Heart left ventricle (tissue), 16 donors: ENCODE measurements at regions not wholly inside any gene's neighbourhood (a gene's known extent, or its start where the extent isn't known, plus 50 kb on each side); places are given as distances from the start of the nearest gene placed in this dataset.

Experiments
- ATAC-seq, 4 donors: fragments of 200-7000 bp; cut with Tn5 transposase; one replicate each; pipeline ENCODE4 v1.9.1; 2020 to 2022; ENCODE audit warnings: moderate library complexity in 4 of 4, mild to moderate bottlenecking in 3 of 4, moderate number of reproducible peaks in 1 of 4
- DNase-seq, 5 donors: peaks; one replicate each; pipeline ENCODE4 v3.0.0-alpha.2; 2020
- H3K27ac ChIP-seq, 12 donors: fragments of 200-600 bp; sonication (generic) in 4 of 12; one replicate each; pipeline versions ENCODE4 v1.5.0 to v1.8.0; 2016 to 2022; ENCODE audit warnings: mild to moderate bottlenecking in 2 of 12
- H3K27me3 ChIP-seq, 9 donors: fragments of 200-600 bp; sonication (generic) in 2 of 9; one replicate each; pipeline versions ENCODE4 v1.5.1 to v1.8.0; 2016 to 2022; ENCODE audit warnings: mild to moderate bottlenecking in 3 of 9
- H3K36me3 ChIP-seq, 9 donors: fragments of 200-600 bp; sonication (generic) in 2 of 9; one replicate each; pipeline versions ENCODE4 v1.5.0 to v1.8.0; 2018 to 2022; ENCODE audit warnings: mild to moderate bottlenecking in 2 of 9
- H3K4me1 ChIP-seq, 12 donors: fragments of 200-600 bp; sonication (generic) in 4 of 12; one replicate each; pipeline versions ENCODE4 v1.5.0 to v1.8.0; 2016 to 2022; ENCODE audit warnings: mild to moderate bottlenecking in 3 of 12
- H3K4me3 ChIP-seq, 12 donors: fragments of 200-600 bp; sonication (generic) in 4 of 12; one replicate each; pipeline versions ENCODE4 v1.5.0 to v1.8.0; 2017 to 2022; ENCODE audit warnings: mild to moderate bottlenecking in 9 of 12, moderate library complexity in 4 of 12
- H3K9me3 ChIP-seq, 12 donors: fragments of 200-600 bp; sonication (generic) in 4 of 12; one replicate each; pipeline versions ENCODE4 v1.5.0 to v1.8.0; 2016 to 2022; ENCODE audit warnings: mild to moderate bottlenecking in 1 of 12
- CTCF ChIP-seq, 12 donors: fragments of 200-600 bp; sonication (generic) in 4 of 12; IDR thresholded peaks; one replicate each; pipeline versions ENCODE4 v1.5.0 to v1.8.0; 2018 to 2022; ENCODE audit warnings: antibody characterized with exemption in 12 of 12, mild to moderate bottlenecking in 5 of 12
- POLR2A ChIP-seq, 2 donors: fragments of 450-650 bp; IDR thresholded peaks; one replicate each; pipeline ENCODE4 v1.6.1; 2017; ENCODE audit warnings: antibody characterized with exemption in 2 of 2, mild to moderate bottlenecking in 2 of 2, moderate library complexity in 2 of 2
- WGBS, 4 donors: extraction: QIAGEN DNeasy Blood & Tissue Kit in 2 of 4; methylation state at CpG; one replicate each; pipeline versions ENCODE4 v1.1.5 to v1.1.7; 2013 to 2018; 5-methylcytosine and 5-hydroxymethylcytosine counted together
- intact Hi-C, 10 donors: fragments of 100-400 bp; cut with DNase I; formaldehyde crosslinking; loops; one replicate each; pipeline versions ENCODE4 v1.11.1 to v1.14.2; 2022
- donor health status: ischemic (EF 13 %, LVEDD 7.1; RV severe dilation, severe dysfunction).
- donor health status: healthy with polysubstance abuse.
- donor health status: DM: no; HTN: yes; CAD: no.
- donor health status: DM: no; HTN: no; CAD: no.
- donor health status: ischemic (EF 25% LVEDD 6.9; RV normal size, moderate dysfunction).
- donor health status: ischemic (EF 25% LVEDD 5.7; RV mildly dilated, moderate dysfunction).
- donor health status: healthy.
- donor health status: DM: yes; HTN: yes; CAD: no.
- donor health status: ischemic (EF 35%, LVEDD 5.7; RV mildly dilated, moderate dysfunction).
- donor health status: nonischemic (EF 11% LVEDD 7.7; RV severe dilation, severe dysfunction).
- donor health status: DM: yes; HTN: yes; CAD: no.
- donor health status: PGD.
- donor health status: ischemic (EF 29% LVEDD 5.4; RV normal size, mild dysfunction).
- donor health status: nonischemic (EF 23%, LVEDD 6.1; RV moderate dilation, normal function).

- Histone ChIP-seq H3K36me3 (no peaks in the 10 kb centered on the region), H3K27me3 (no peaks in the 10 kb centered on the region), H3K27ac (no peak overlapping the region), H3K4me3 (no peak overlapping the region), H3K9me3 (no peaks in the 10 kb centered on the region), H3K4me1 (no peaks in the 10 kb centered on the region)
- no peak for TF ChIP-seq POLR2A (IDR thresholded peaks at IDR 0.05)
- TF ChIP-seq CTCF (IDR thresholded peaks at IDR 0.05) = no peak
- DNase-seq = no peak
- 66 to 79% (median 74%) methylated on average over 2 of the region's 2 CpGs for WGBS, 4 donors
- intact Hi-C loops = loop anchor here in 1 of 10 donors (10.0 kb wide), 1 partner anchor 283 kb away; no protein-coding TSS in a partner anchor
- ATAC-seq = no peak
Measured at GRCh38 chr20:54361475-54361874, 113.9 kb upstream of the DOK5 start.

GRCh38 chr20:54362283-54362682 lies 113.1 kb upstream of the DOK5 start:
- H3K4me3 ChIP-seq = no peak overlapping the region
- no peak for DNase-seq
- H3K27me3 ChIP-seq = no peaks in the 10 kb centered on the region
- intact Hi-C loops = loop anchor here in 1 of 10 donors (10.0 kb wide), 1 partner anchor 283 kb away; no protein-coding TSS in a partner anchor
- TF ChIP-seq POLR2A (IDR thresholded peaks at IDR 0.05) (no peak), CTCF (IDR thresholded peaks at IDR 0.05) (no peak)
- H3K4me1 ChIP-seq = no peaks in the 10 kb centered on the region
- no peak for ATAC-seq
- H3K36me3 ChIP-seq = no peaks in the 10 kb centered on the region
- H3K27ac ChIP-seq = no peak overlapping the region
- H3K9me3 ChIP-seq = no peaks in the 10 kb centered on the region

GRCh38 chr20:54364365-54364764 lies 111.0 kb upstream of the DOK5 start:
- no peak for ATAC-seq
- H3K4me3 ChIP-seq = no peak overlapping the region

DNA sequence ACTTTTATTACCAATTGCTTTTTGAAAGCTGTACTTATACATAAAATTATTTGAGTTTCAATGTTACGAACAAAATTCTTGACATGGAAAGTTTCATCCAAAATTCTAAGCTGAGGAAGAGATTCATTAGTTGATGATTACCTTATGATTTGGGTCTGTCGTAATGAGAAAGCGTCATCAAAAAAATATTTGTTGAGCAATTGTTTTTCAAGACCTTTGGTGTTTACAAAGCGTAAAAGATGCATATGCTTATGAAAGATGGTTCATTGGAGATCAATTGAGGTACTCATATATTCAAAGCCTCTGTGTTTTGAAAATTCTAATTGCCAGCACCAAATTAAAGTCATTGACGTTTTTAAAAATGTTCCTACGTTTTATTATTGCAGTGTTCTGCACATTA lies 110.5 kb upstream of the DOK5 start:
- no peak for TF ChIP-seq CTCF (IDR thresholded peaks at IDR 0.05)
- TF ChIP-seq POLR2A (IDR thresholded peaks at IDR 0.05) = no peak
- DNase-seq (no peak), ATAC-seq (no peak)
- Histone ChIP-seq H3K36me3 (no peaks in the 10 kb centered on the region), H3K27ac (no peak overlapping the region), H3K4me3 (no peak overlapping the region), H3K4me1 (no peaks in the 10 kb centered on the region), H3K9me3 (no peaks in the 10 kb centered on the region), H3K27me3 (no peaks in the 10 kb centered on the region)
- 81 to 84% (median 82%) methylated on average over 6 of the region's 6 CpGs for WGBS, 4 donors
- intact Hi-C loops = loop anchor here in 1 of 10 donors (10.0 kb wide), 1 partner anchor 280 kb away; no protein-coding TSS in a partner anchor

More at GRCh38 chr20:54364365-54364764, 111.0 kb upstream of the DOK5 start:
- no peaks in the 10 kb centered on the region for H3K9me3 ChIP-seq
- H3K36me3 ChIP-seq = no peaks in the 10 kb centered on the region
- no peak for TF ChIP-seq CTCF (IDR thresholded peaks at IDR 0.05)
- TF ChIP-seq POLR2A (IDR thresholded peaks at IDR 0.05) = no peak
- H3K27ac ChIP-seq = no peak overlapping the region
- no peak for DNase-seq
- intact Hi-C loops = loop anchor here in 1 of 10 donors (10.0 kb wide), 1 partner anchor 280 kb away; no protein-coding TSS in a partner anchor
- no peaks in the 10 kb centered on the region for H3K27me3 ChIP-seq
- no peaks in the 10 kb centered on the region for H3K4me1 ChIP-seq
